ENCODE measurements at regions not wholly inside any gene's neighbourhood (a gene's known extent, or its start where the extent isn't known, plus 50 kb on each side); places are given as distances from the start of the nearest gene placed in this dataset.

DNA sequence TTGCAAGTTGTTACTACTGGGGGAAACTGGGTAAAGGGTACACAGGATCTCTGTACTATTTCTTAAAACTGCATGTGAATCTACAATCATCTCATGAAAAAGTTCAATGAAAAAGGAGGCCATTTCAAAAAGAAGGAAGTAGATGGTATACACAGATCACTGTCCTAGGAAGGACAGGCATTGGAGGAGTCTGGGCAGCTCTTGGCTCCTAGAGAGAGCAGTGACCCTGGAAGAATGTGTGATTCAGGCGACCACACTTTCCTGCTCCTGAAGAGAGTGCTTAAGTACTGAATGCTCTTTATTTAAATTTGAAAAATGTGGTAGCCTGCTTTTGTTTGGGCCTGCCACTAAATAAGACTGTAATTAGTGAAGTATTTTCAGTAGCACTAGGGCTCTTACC is 318.1 kb upstream of the CASK start:
- H3K27me3 ChIP-seq (ENCODE audit: insufficient read depth, low read length, poor library complexity, severe bottlenecking), result no peaks in the 10 kb centered on the region

GRCh38 chrX:42237956-42238355 is 314.6 kb upstream of the CASK start:
- H4K20me1 ChIP-seq (ENCODE audit: insufficient read depth, low read length, poor library complexity, severe bottlenecking), result no peaks in the 10 kb centered on the region
- TF ChIP-seq CTCF (conservative IDR thresholded peaks at IDR 0.05; ENCODE audit: low read length), result no peak
- no peak for TF ChIP-seq EZH2phosphoT487 (IDR thresholded peaks at IDR 0.05; ENCODE audit: borderline replicate concordance)
- no peaks in the 10 kb centered on the region for H3K36me3 ChIP-seq (ENCODE audit: insufficient read depth, low read length)
- H3K4me1 ChIP-seq (ENCODE audit: insufficient read depth, low read length, poor library complexity, severe bottlenecking), result no peaks in the 10 kb centered on the region
- H3K9me3 ChIP-seq (ENCODE audit: insufficient read depth, low read depth, low read length), result no peaks in the 10 kb centered on the region
- no peak overlapping the region for H3K4me2 ChIP-seq (ENCODE audit: low read depth, low read length, poor library complexity, severe bottlenecking)
- no peaks in the 10 kb centered on the region for H3K9me2 ChIP-seq (replicated peaks; ENCODE audit: low read depth, low read length)
- no peak overlapping the region for H2AFZ ChIP-seq (ENCODE audit: low read length)
- H3F3A ChIP-seq (ENCODE audit: low read depth), result no peaks in the 10 kb centered on the region
- H3K27me3 ChIP-seq (ENCODE audit: insufficient read depth, low read length, poor library complexity, severe bottlenecking), result no peaks in the 10 kb centered on the region
- no peak overlapping the region for H3K9ac ChIP-seq (ENCODE audit: low read depth, low read length, poor library complexity, severe bottlenecking)
- H3K4me3 ChIP-seq (ENCODE audit: low read length, poor library complexity, severe bottlenecking), result no peak overlapping the region
- H3K79me2 ChIP-seq (ENCODE audit: insufficient read depth, low read length), result no peaks in the 10 kb centered on the region

More for the DNA sequence above, 318.1 kb upstream of the CASK start:
- Histone ChIP-seq H3K9me3 (ENCODE audit: insufficient read depth, low read depth, low read length) (no peaks in the 10 kb centered on the region), H2AFZ (ENCODE audit: low read length) (no peak overlapping the region), H3K9me2 (replicated peaks; ENCODE audit: low read depth, low read length) (no peaks in the 10 kb centered on the region), H3K4me1 (ENCODE audit: insufficient read depth, low read length, poor library complexity, severe bottlenecking) (no peaks in the 10 kb centered on the region), H3F3A (ENCODE audit: low read depth) (no peaks in the 10 kb centered on the region), H3K4me3 (ENCODE audit: low read length, poor library complexity, severe bottlenecking) (no peak overlapping the region), H3K36me3 (ENCODE audit: insufficient read depth, low read length) (no peaks in the 10 kb centered on the region), H3K79me2 (ENCODE audit: insufficient read depth, low read length) (no peaks in the 10 kb centered on the region), H3K4me2 (ENCODE audit: low read depth, low read length, poor library complexity, severe bottlenecking) (no peak overlapping the region), H3K9ac (ENCODE audit: low read depth, low read length, poor library complexity, severe bottlenecking) (no peak overlapping the region), H4K20me1 (ENCODE audit: insufficient read depth, low read length, poor library complexity, severe bottlenecking) (no peaks in the 10 kb centered on the region)
- TF ChIP-seq CTCF (conservative IDR thresholded peaks at IDR 0.05; ENCODE audit: low read length), result no peak
- TF ChIP-seq EZH2phosphoT487 (IDR thresholded peaks at IDR 0.05; ENCODE audit: borderline replicate concordance), result no peak

- TF ChIP-seq CTCF (conservative IDR thresholded peaks at IDR 0.05; ENCODE audit: low read length) (no peak), EZH2phosphoT487 (IDR thresholded peaks at IDR 0.05; ENCODE audit: borderline replicate concordance) (no peak)
Observed at GRCh38 chrX:42229533-42229932, 306.2 kb upstream of the CASK start.

More at GRCh38 chrX:42229533-42229932, 306.2 kb upstream of the CASK start:
- Histone ChIP-seq H3K9me3 (ENCODE audit: insufficient read depth, low read depth, low read length) (no peaks in the 10 kb centered on the region), H3K9ac (ENCODE audit: low read depth, low read length, poor library complexity, severe bottlenecking) (no peak overlapping the region), H3F3A (ENCODE audit: low read depth) (no peaks in the 10 kb centered on the region), H3K9me2 (replicated peaks; ENCODE audit: low read depth, low read length) (no peaks in the 10 kb centered on the region), H3K36me3 (ENCODE audit: insufficient read depth, low read length) (no peaks in the 10 kb centered on the region), H3K27me3 (ENCODE audit: insufficient read depth, low read length, poor library complexity, severe bottlenecking) (no peaks in the 10 kb centered on the region), H4K20me1 (ENCODE audit: insufficient read depth, low read length, poor library complexity, severe bottlenecking) (no peaks in the 10 kb centered on the region), H2AFZ (ENCODE audit: low read length) (no peak overlapping the region), H3K79me2 (ENCODE audit: insufficient read depth, low read length) (no peaks in the 10 kb centered on the region), H3K4me3 (ENCODE audit: low read length, poor library complexity, severe bottlenecking) (no peak overlapping the region), H3K4me1 (ENCODE audit: insufficient read depth, low read length, poor library complexity, severe bottlenecking) (no peaks in the 10 kb centered on the region), H3K4me2 (ENCODE audit: low read depth, low read length, poor library complexity, severe bottlenecking) (no peak overlapping the region)

Data from Loucy (cell line).